ENCODE measurements at regions not wholly inside any gene's neighbourhood (a gene's known extent, or its start where the extent isn't known, plus 50 kb on each side); places are given as distances from the start of the nearest gene placed in this dataset.

DNA sequence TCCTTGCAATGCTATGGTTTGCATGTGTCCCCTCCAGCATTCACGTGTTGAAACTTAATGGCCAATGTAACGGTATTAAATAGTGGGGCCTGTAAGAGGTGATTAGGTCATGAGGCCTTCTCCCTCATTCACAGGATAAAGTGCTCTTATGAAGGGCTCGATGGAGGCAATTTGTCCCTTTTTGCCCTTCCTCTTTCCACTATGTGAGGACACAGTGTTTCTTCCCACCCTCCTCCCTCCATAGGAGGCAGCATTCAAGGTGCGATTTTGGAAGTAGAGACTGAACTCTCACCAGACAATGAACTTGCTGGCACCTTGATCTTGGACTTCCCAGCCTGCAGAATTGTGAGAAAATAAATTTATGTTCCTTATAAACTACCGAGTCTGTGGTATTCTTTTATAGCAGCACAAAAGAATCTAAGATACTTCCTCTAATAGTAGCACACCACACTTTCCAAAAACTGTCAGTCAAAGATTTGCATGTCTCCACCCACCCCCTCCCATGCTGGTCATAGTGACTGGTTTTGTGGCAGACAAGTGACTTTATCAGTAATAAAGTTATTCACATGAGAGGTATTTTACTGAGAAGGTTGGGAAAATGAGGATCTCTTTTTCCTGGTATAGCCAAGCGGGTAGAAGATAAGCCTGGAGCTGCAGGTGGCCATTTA, 113.5 kb upstream of the TTC29 start (continued):
- TF ChIP-seq SUZ12 (IDR thresholded peaks at IDR 0.05; ENCODE audit: low read length) = no peak
